Stimulated activated CD4-positive, alpha-beta T cell treated with anti-CD3 and anti-CD28 coated beads, Interleukin-4, amount 100 ng/mL, for 48 hours (primary cell): ENCODE measurements at regions not wholly inside any gene's neighbourhood (a gene's known extent, or its start where the extent isn't known, plus 50 kb on each side); places are given as distances from the start of the nearest gene placed in this dataset.

Experiments
- DNase-seq, 2 donors: peaks; one replicate each; pipeline ENCODE4 v3.0.0-alpha.2; 2020; ENCODE audit warnings: low read depth in 2 of 2

- no peak for DNase-seq
Observed at GRCh38 chr13:106623799-106624460, 56.0 kb upstream of the ARGLU1 start.

- no peak for DNase-seq
Observed at GRCh38 chr13:106621833-106622232, 53.9 kb upstream of the ARGLU1 start.

GRCh38 chr13:106619688-106620555, 52.0 kb upstream of the ARGLU1 start:
- peak in 1 of 2 donors; percentile 11 for DNase-seq
